BLaER1 treated with 17β-estradiol and CSF1 and Interleukin-3, amounts not matched to agents 10 nM and 100 nM (cell line): ENCODE measurements at regions not wholly inside any gene's neighbourhood (a gene's known extent, or its start where the extent isn't known, plus 50 kb on each side); places are given as distances from the start of the nearest gene placed in this dataset.

ENCODE experiments used
- H3K27ac ChIP-seq, 11 experiments: shearing (Covaris generic); formaldehyde crosslinking; 2 replicates each; pipeline ENCODE4 v1.8.1; 2022
- H3K27me3 ChIP-seq, 11 experiments: shearing (Covaris generic); formaldehyde crosslinking; 2 replicates each; pipeline ENCODE4 v1.8.1; 2022
- H3K36me3 ChIP-seq, 11 experiments: shearing (Covaris generic); formaldehyde crosslinking; 2 replicates each; pipeline ENCODE4 v1.8.1; 2022
- H3K4me1 ChIP-seq, 10 experiments: shearing (Covaris generic); formaldehyde crosslinking; 2 replicates each; pipeline ENCODE4 v1.8.1; 2022
- H3K4me2 ChIP-seq, 11 experiments: shearing (Covaris generic); formaldehyde crosslinking; 2 replicates each; pipeline ENCODE4 v1.8.1; 2022
- H3K4me3 ChIP-seq, 10 experiments: shearing (Covaris generic); formaldehyde crosslinking; 2 replicates each; pipeline ENCODE4 v1.8.1; 2022
- H3K9ac ChIP-seq, 11 experiments: shearing (Covaris generic); formaldehyde crosslinking; 2 replicates each; pipeline ENCODE4 v1.8.1; 2022
- H3K9me3 ChIP-seq, 11 experiments: shearing (Covaris generic); formaldehyde crosslinking; replicated peaks in 1 of 11; 2 replicates each; pipeline ENCODE4 v1.8.1; 2022
- H4K20me1 ChIP-seq, 11 experiments: shearing (Covaris generic); formaldehyde crosslinking; 2 replicates each; pipeline ENCODE4 v1.8.1; 2022
- Cebpa-rat ChIP-seq, 11 experiments: shearing (Covaris generic); IDR thresholded peaks; 2 replicates each; pipeline ENCODE4 v1.8.1; 2022

DNA sequence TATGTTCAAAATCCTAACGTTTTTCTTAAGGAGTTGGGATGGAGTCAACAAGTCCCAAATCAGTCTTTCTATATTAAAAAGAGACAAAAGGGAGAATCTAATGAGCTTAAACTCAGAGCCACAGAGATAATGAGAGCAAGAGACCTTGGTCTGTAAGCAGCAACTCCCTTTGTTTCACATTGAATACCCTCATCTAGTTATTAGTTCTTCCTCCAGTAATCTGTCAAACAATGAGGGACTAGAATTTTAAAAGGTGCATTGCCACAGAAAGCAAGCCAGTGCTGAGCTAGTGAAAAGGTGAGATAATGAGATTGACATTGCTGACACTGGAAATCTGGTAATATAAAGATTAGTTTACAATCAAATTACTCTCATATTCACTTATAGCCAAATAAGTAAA lies 718.6 kb downstream of the DACH1 start:
- no peaks in the 10 kb centered on the region for H3K9me3 ChIP-seq
- H3K9ac ChIP-seq, result no peak overlapping the region
- no peak for TF ChIP-seq Cebpa-rat (IDR thresholded peaks at IDR 0.05)
- no peaks in the 10 kb centered on the region for H3K27me3 ChIP-seq
- H3K27ac ChIP-seq, result no peak overlapping the region
- H4K20me1 ChIP-seq, result no peaks in the 10 kb centered on the region
- H3K4me1 ChIP-seq, result no peaks in the 10 kb centered on the region
- H3K36me3 ChIP-seq, result no peaks in the 10 kb centered on the region
- no peak overlapping the region for H3K4me2 ChIP-seq
- no peak overlapping the region for H3K4me3 ChIP-seq

DNA sequence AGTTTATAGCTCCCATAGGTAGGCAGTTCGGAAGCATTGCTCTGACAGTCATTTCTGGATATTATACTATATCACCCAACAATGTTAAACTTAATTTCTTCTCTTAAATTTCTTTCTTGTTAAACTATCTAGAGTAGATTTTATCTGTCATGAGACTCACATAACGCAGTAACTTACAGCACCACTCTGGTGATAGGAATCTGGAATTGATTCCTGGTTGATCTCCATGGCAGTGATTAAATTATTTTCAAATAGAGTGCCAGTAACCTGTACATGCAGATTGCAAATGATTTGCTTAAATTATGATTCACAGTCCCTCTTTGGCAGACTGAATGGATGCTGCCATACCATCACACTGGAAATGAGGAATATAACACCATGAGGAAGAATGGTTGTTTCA lies 722.1 kb downstream of the DACH1 start:
- H3K4me2 ChIP-seq, result no peak overlapping the region
- no peaks in the 10 kb centered on the region for H3K4me1 ChIP-seq
- H3K36me3 ChIP-seq, result no peaks in the 10 kb centered on the region
- no peak overlapping the region for H3K4me3 ChIP-seq
- TF ChIP-seq Cebpa-rat (IDR thresholded peaks at IDR 0.05), result no peak
- no peak overlapping the region for H3K27ac ChIP-seq
- no peaks in the 10 kb centered on the region for H3K9me3 ChIP-seq
- no peak overlapping the region for H3K9ac ChIP-seq
- no peaks in the 10 kb centered on the region for H4K20me1 ChIP-seq
- no peaks in the 10 kb centered on the region for H3K27me3 ChIP-seq

DNA sequence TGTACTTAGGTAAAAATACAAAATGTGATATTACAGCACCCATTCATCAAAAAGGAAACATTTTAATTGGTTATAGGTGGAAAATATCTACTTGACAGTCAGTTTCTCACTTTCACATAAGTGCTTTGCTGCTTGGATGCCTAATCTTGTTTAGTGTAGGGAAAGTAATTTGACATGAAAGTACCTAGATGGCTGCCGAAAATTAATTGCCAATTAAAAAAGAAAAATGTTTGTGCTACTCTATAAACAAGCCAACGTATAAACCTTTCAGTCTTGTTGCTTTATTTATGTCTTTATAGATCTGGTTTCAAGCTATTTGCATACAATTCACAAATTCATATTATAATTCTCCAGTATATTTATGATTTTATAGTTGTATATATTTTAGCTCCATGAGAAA lies 729.9 kb downstream of the DACH1 start:
- Histone ChIP-seq H3K27me3 (no peaks in the 10 kb centered on the region), H3K27ac (no peak overlapping the region), H3K4me3 (no peak overlapping the region), H3K4me2 (no peak overlapping the region), H4K20me1 (no peaks in the 10 kb centered on the region), H3K4me1 (no peaks in the 10 kb centered on the region), H3K9me3 (no peaks in the 10 kb centered on the region), H3K9ac (no peak overlapping the region), H3K36me3 (no peaks in the 10 kb centered on the region)
- no peak for TF ChIP-seq Cebpa-rat (IDR thresholded peaks at IDR 0.05)

DNA sequence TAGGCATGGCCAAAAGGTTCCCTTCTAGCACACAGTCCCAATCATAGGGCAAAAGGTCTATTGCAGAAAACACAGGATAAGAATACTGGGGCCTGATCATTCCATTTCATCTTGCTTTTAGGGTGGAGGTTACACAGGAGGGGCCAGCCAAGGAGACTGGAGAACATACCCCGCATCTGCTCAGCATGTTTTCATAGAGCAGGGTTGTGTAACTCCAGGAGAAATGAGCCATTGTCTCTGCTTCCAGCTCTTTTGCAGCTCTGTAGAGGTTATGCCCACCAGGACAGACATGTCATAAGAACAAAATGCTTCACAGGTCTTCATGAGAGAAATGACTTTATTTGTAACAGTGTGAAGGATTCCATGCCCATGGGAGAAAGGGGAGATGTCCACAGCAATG lies 742.8 kb downstream of the DACH1 start:
- Histone ChIP-seq H3K4me1 (no peaks in the 10 kb centered on the region), H3K27ac (no peak overlapping the region), H3K9ac (no peak overlapping the region), H3K27me3 (no peaks in the 10 kb centered on the region), H3K9me3 (no peaks in the 10 kb centered on the region), H3K4me2 (no peak overlapping the region), H3K4me3 (no peak overlapping the region), H4K20me1 (no peaks in the 10 kb centered on the region), H3K36me3 (no peaks in the 10 kb centered on the region)
- no peak for TF ChIP-seq Cebpa-rat (IDR thresholded peaks at IDR 0.05)

DNA sequence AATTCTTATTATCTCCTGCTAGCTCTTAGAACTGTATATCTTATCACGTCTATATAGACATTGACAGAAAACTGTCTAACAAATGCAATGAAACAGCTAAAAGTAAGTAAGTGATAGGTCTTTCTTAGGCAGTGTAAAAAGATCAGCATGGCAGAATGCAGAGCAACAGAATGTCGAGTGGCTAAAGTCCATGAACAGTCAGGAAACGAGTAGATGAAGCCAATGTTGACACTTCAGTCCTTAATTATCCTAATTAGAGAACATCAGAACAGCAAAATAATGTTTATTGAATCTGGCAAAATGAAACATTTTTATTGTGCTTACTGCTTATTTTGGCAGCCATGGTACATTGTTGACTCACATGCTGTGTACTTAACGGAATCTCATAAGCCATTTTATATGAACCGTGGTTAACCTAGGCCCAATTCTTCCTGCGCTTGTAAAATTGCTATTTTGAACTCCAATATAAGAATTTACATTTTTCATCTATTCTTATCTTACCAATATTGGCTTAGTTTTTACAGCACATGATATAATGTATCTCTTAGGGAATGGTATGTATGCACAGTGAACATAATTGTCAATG lies 748.1 kb downstream of the DACH1 start:
- Histone ChIP-seq H3K36me3 (no peaks in the 10 kb centered on the region), H3K9ac (no peak overlapping the region), H3K4me2 (no peak overlapping the region), H4K20me1 (no peaks in the 10 kb centered on the region), H3K27ac (no peak overlapping the region), H3K4me1 (no peaks in the 10 kb centered on the region), H3K9me3 (no peaks in the 10 kb centered on the region), H3K27me3 (no peaks in the 10 kb centered on the region), H3K4me3 (no peak overlapping the region)
- TF ChIP-seq Cebpa-rat (IDR thresholded peaks at IDR 0.05), result no peak

DNA sequence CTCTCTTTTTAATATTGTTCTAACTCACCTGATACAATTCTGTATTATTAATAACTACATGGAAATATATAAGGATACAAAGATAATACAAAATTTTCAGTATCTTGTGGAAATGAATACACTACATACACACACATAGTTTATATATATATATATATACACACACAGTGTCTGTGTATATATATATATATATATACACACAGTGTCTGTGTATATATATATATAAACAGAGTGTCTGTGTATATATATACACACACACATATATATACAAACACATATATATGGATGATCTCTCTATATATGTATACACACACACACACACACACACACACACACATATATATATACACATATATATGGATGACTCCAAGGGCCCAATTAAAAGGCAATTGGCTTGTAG lies 749.1 kb downstream of the DACH1 start:
- Histone ChIP-seq H3K36me3 (no peaks in the 10 kb centered on the region), H4K20me1 (no peaks in the 10 kb centered on the region), H3K9ac (no peak overlapping the region), H3K9me3 (no peaks in the 10 kb centered on the region), H3K4me3 (no peak overlapping the region), H3K27ac (no peak overlapping the region), H3K27me3 (no peaks in the 10 kb centered on the region), H3K4me2 (no peak overlapping the region), H3K4me1 (no peaks in the 10 kb centered on the region)
- no peak for TF ChIP-seq Cebpa-rat (IDR thresholded peaks at IDR 0.05)

DNA sequence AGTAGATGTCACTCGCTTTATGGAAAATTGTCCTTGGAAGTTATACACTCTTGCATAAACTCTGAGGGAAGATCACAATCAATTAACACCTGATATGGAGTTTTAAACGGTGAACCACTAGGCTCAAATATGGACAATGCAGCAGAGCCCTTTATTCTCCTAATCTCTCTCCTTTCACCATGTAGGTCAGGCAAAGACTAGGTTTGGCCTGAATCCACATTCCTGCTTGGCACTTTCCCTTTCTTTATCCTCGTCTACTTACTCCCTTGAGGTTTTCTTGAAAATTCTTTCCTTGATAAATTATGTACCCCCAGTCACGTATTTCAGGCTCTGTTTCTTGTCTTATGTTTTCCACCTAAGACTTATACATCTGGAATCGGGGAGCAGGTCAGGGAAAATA lies 751.7 kb downstream of the DACH1 start:
- Histone ChIP-seq H3K9me3 (no peaks in the 10 kb centered on the region), H3K9ac (no peak overlapping the region), H3K36me3 (no peaks in the 10 kb centered on the region), H3K27me3 (no peaks in the 10 kb centered on the region), H4K20me1 (no peaks in the 10 kb centered on the region), H3K4me1 (no peaks in the 10 kb centered on the region), H3K4me2 (no peak overlapping the region), H3K27ac (no peak overlapping the region), H3K4me3 (no peak overlapping the region)
- no peak for TF ChIP-seq Cebpa-rat (IDR thresholded peaks at IDR 0.05)

DNA sequence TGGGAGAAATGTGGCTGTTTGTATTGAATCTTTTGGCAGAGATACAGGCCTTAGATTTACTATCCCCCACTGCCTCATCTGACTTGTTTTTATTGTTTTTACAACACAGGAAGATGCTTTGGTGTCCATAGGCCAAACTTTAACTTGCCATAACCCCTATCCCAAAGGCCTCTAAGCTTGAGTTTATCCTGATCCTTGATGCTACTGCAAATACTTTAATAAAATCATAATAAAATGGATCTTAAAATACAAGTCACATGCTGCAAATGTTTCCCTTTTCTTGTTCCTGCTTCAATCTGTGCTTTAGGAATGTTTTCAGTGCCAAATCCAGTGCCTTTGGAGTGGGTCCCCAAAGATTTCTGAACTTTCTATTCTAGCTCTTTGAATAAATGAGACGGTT lies 770.6 kb downstream of the DACH1 start:
- Histone ChIP-seq H4K20me1 (no peaks in the 10 kb centered on the region), H3K4me2 (no peak overlapping the region), H3K27me3 (no peaks in the 10 kb centered on the region), H3K27ac (no peak overlapping the region), H3K9ac (no peak overlapping the region), H3K4me3 (no peak overlapping the region), H3K36me3 (no peaks in the 10 kb centered on the region), H3K4me1 (no peaks in the 10 kb centered on the region), H3K9me3 (no peaks in the 10 kb centered on the region)
- TF ChIP-seq Cebpa-rat (IDR thresholded peaks at IDR 0.05), result no peak

DNA sequence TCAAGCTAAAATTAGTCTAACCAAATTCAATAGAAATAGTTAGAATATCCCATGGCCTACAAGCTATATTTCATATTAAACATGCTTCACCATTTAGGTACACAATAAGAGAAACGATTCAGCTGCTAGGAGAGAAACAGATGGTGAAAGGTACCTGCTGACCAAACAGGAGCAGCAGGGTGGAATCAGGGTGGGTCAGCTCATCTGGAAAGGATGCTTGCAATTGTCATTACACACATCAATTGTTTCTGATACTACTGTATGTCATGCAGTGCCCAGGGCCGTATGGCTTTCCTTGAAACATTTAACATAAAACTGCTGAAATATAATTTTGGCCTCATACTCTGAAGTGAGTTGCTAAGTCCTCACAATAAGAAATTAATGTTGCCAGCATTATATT lies 776.0 kb downstream of the DACH1 start:
- Histone ChIP-seq H3K4me2 (no peak overlapping the region), H3K36me3 (no peaks in the 10 kb centered on the region), H4K20me1 (no peaks in the 10 kb centered on the region), H3K27ac (no peak overlapping the region), H3K4me1 (no peaks in the 10 kb centered on the region), H3K27me3 (no peaks in the 10 kb centered on the region), H3K4me3 (no peak overlapping the region), H3K9ac (no peak overlapping the region), H3K9me3 (0 out of 22 replicates have a peak, but pooled peaks cover 0 to 4% (median 0%) of the 10 kb centered on the region in 11 experiments)
- no peak for TF ChIP-seq Cebpa-rat (IDR thresholded peaks at IDR 0.05)

DNA sequence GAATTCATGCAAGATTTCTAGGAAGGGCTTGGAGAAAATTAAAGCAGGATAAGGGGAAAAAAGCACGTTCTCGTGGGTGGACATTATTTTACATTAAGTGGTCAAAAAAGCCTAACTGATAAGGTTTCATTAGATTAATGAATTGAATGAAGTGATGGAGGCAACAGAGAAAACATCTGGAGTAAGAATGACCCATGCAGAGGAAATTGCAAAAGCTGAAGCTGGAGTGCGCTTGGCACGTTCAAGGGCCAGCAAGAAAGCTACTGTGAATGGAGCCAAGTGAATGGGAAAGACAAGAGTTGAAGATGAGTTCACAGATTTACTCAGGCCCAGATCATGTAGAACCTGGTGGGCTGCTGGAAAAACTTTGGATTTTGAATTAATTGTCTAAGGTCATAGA lies 777.9 kb downstream of the DACH1 start:
- Histone ChIP-seq H3K4me3 (no peak overlapping the region), H3K27ac (no peak overlapping the region), H3K9me3 (0 out of 22 replicates have a peak, but pooled peaks cover 0 to 4% (median 0%) of the 10 kb centered on the region in 11 experiments), H3K4me1 (no peaks in the 10 kb centered on the region), H3K36me3 (no peaks in the 10 kb centered on the region), H4K20me1 (no peaks in the 10 kb centered on the region), H3K27me3 (no peaks in the 10 kb centered on the region), H3K9ac (no peak overlapping the region), H3K4me2 (no peak overlapping the region)
- TF ChIP-seq Cebpa-rat (IDR thresholded peaks at IDR 0.05), result no peak
